Ramos (cell line): ENCODE measurements at regions not wholly inside any gene's neighbourhood (a gene's known extent, or its start where the extent isn't known, plus 50 kb on each side); places are given as distances from the start of the nearest gene placed in this dataset.
"Not testable (repeated sequence)": the region's sequence is repeated elsewhere in the genome, so short reads cannot be mapped to it uniquely, and the experiment has no call there.

Source experiments
- in situ Hi-C: fragments of 300-500 bp; cut with MboI; formaldehyde crosslinking; loops from one replicate; pipeline ENCODE4 v1.14.3; 2022; ENCODE audit warnings: low sequenced_read_pairs; ENCODE audit not compliant: unreplicated experiment

- in situ Hi-C loops, result no loop called here
Measured at GRCh38 chr4:15327311-15328298, 100.2 kb upstream of the C1QTNF7 start.

- in situ Hi-C loops, result no loop called here
Measured at GRCh38 chr4:15331930-15332329, 95.9 kb upstream of the C1QTNF7 start.

GRCh38 chr4:15332377-15332776 lies 95.5 kb upstream of the C1QTNF7 start:
- in situ Hi-C loops, result no loop called here

GRCh38 chr4:15333692-15334633 lies 93.9 kb upstream of the C1QTNF7 start:
- in situ Hi-C loops, result no loop called here

GRCh38 chr4:15336410-15337167 lies 91.2 kb upstream of the C1QTNF7 start:
- in situ Hi-C loops, result no loop called here

GRCh38 chr4:15337168-15337657 lies 90.6 kb upstream of the C1QTNF7 start:
- in situ Hi-C loops, result not testable (repeated sequence)

- in situ Hi-C loops, result no loop called here
Measured at GRCh38 chr4:15339737-15340136, 88.1 kb upstream of the C1QTNF7 start.

- in situ Hi-C loops, result no loop called here
Measured at GRCh38 chr4:15340332-15340731, 87.5 kb upstream of the C1QTNF7 start.

- in situ Hi-C loops, result no loop called here
Measured at GRCh38 chr4:15340902-15341732, 86.7 kb upstream of the C1QTNF7 start.

- in situ Hi-C loops, result no loop called here
Measured at GRCh38 chr4:15341733-15342300, 86.0 kb upstream of the C1QTNF7 start.

- in situ Hi-C loops, result no loop called here
Measured at GRCh38 chr4:15343000-15343399, 84.8 kb upstream of the C1QTNF7 start.

GRCh38 chr4:15343581-15343980 lies 84.3 kb upstream of the C1QTNF7 start:
- in situ Hi-C loops, result no loop called here

- in situ Hi-C loops, result no loop called here
Measured at GRCh38 chr4:15344041-15344440, 83.8 kb upstream of the C1QTNF7 start.

GRCh38 chr4:15345134-15345533 lies 82.7 kb upstream of the C1QTNF7 start:
- in situ Hi-C loops, result no loop called here

- in situ Hi-C loops, result no loop called here
Measured at GRCh38 chr4:15348236-15348635, 79.6 kb upstream of the C1QTNF7 start.

GRCh38 chr4:15348695-15349094 lies 79.1 kb upstream of the C1QTNF7 start:
- in situ Hi-C loops, result no loop called here

GRCh38 chr4:15349531-15349935 lies 78.3 kb upstream of the C1QTNF7 start:
- in situ Hi-C loops, result no loop called here

- in situ Hi-C loops, result no loop called here
Measured at GRCh38 chr4:15349965-15350364, 77.9 kb upstream of the C1QTNF7 start.

- in situ Hi-C loops, result no loop called here
Measured at GRCh38 chr4:15352524-15352923, 75.3 kb upstream of the C1QTNF7 start.
